ENCODE measurements at regions not wholly inside any gene's neighbourhood (a gene's known extent, or its start where the extent isn't known, plus 50 kb on each side); places are given as distances from the start of the nearest gene placed in this dataset.

- no peak for DNase-seq (ENCODE audit: low read depth, low spot score)
- Histone ChIP-seq H4K20me1 (ENCODE audit: control insufficient read depth, insufficient read depth) (no peaks in the 10 kb centered on the region), H3K4me2 (ENCODE audit: control insufficient read depth, insufficient read depth) (no peak overlapping the region), H3K4me1 (ENCODE audit: control insufficient read depth, insufficient read depth, low read length) (no peaks in the 10 kb centered on the region), H3K9ac (ENCODE audit: control insufficient read depth, insufficient read depth, low read length) (no peak overlapping the region), H2AFZ (ENCODE audit: control insufficient read depth, low read depth, low read length) (no peak overlapping the region), H3K27me3 (replicated peaks in 1 of 2; ENCODE audit: control insufficient read depth in 2 of 2, insufficient read depth in 2 of 2, low read length in 1 of 2) (peaks cover 5 to 6% of the 10 kb centered on the region in 2 experiments; a peak in 3 of 4 replicates), H3K9me3 (replicated peaks; ENCODE audit: control insufficient read depth, insufficient read depth, low read length) (no peaks in the 10 kb centered on the region), H3K79me2 (ENCODE audit: control insufficient read depth, insufficient read depth, low read length) (no peaks in the 10 kb centered on the region), H3K27ac (ENCODE audit: control insufficient read depth, insufficient read depth) (no peak overlapping the region), H3K36me3 (ENCODE audit: control insufficient read depth in 2 of 2, insufficient read depth in 2 of 2, low read length in 1 of 2) (no peaks in the 10 kb centered on the region), H3K4me3 (no peak overlapping the region)
- POLR2A ChIA-PET: no interaction called here
- 21% methylated on average over 19 of the region's 19 CpGs for WGBS (ENCODE audit: insufficient coverage, insufficient replicate concordance, low lambda C conversion rate, missing lambda C conversion rate)
- TF ChIP-seq HCFC1 (IDR thresholded peaks at IDR 0.05; ENCODE audit: low read length) (no peak), NFYA (IDR thresholded peaks at IDR 0.05; ENCODE audit: borderline replicate concordance, low read depth, low read length) (no peak), CHD1 (IDR thresholded peaks at IDR 0.05; ENCODE audit: low read depth, low read length) (no peak), KDM1A (IDR thresholded peaks at IDR 0.05; ENCODE audit: borderline replicate concordance) (no peak), SUZ12 (IDR thresholded peaks at IDR 0.05; ENCODE audit: unreplicated experiment) (no peak), PAX8 (IDR thresholded peaks at IDR 0.05) (no peak), MAX (IDR thresholded peaks at IDR 0.05; ENCODE audit: low read depth, low read length) (no peak)
- CTCF ChIA-PET: no interaction called here
- RAD21 ChIA-PET (ENCODE audit: unreplicated experiment): interaction anchor here (0.6 kb wide), 1 partner anchor 10 kb away, joined by 3 read pairs; no protein-coding TSS in a partner anchor
- in situ Hi-C loops (cut with MboI): no loop called here
- FAIRE-seq: no peak
- BruUV-seq (replicated peaks): no TSS peak
- SMC1A ChIA-PET (ENCODE audit: uncharacterized antibody, unreplicated experiment): no interaction called here
- ATAC-seq: no peak
- intact Hi-C loops (cut with micrococcal nuclease; ENCODE audit: unreplicated experiment): no loop called here
Observed at GRCh38 chr9:121567500-121568342, 68.1 kb upstream of the GGTA1 start.
